Panc1 (cell line): ENCODE measurements at regions not wholly inside any gene's neighbourhood (a gene's known extent, or its start where the extent isn't known, plus 50 kb on each side); places are given as distances from the start of the nearest gene placed in this dataset.

Source experiments
- ATAC-seq: fragments of 200-7000 bp; cut with Tn5 transposase; 2 replicates; pipeline ENCODE4 v1.9.1; 2020; ENCODE audit warnings: mild to moderate bottlenecking, moderate library complexity
- BruUV-seq: library from RNA; stranded (reverse); fragments of 400-500 nt; replicated peaks from 2 replicates; lab custom pipeline; 2021; lab: Mats Ljungman, UMichigan
- CTCF ChIA-PET: fragments of 300-600 bp; sonication (Branson Sonifier 250); formaldehyde crosslinking; loops from one replicate; lab custom pipeline; 2022; ENCODE audit warnings: antibody characterized with exemption; lab: Charles Lee
- POLR2A ChIA-PET: fragments of 300-600 bp; sonication (Branson Sonifier 250); formaldehyde crosslinking; loops from one replicate; lab custom pipeline; 2022; ENCODE audit warnings: antibody characterized with exemption; lab: Charles Lee
- DNase-seq: peaks from one replicate; pipeline ENCODE4 v3.0.0-alpha.2; 2010; ENCODE audit warnings: low read depth, low spot score
- H3K27ac ChIP-seq: 2 replicates; pipeline ENCODE4 v1.5.1; 2011; ENCODE audit warnings: mild to moderate bottlenecking, low read length, inconsistent platforms
- H3K27me3 ChIP-seq: fragments of 200-500 bp; sonication (Bioruptor generic); 2 replicates; pipeline ENCODE4 v1.6.0; 2014; ENCODE audit warnings: low read length, inconsistent platforms; ENCODE audit not compliant: control insufficient read depth, insufficient read depth
- H3K36me3 ChIP-seq: fragments of 200-500 bp; sonication (Bioruptor generic); 2 replicates; pipeline ENCODE4 v1.5.1; 2014; ENCODE audit warnings: inconsistent platforms, mild to moderate bottlenecking, low read length, moderate library complexity; ENCODE audit not compliant: control insufficient read depth, insufficient read depth
- H3K4me1 ChIP-seq: 2 replicates; pipeline ENCODE4 v1.5.1; 2011; ENCODE audit warnings: inconsistent platforms, mild to moderate bottlenecking, low read length, moderate library complexity; ENCODE audit not compliant: control insufficient read depth, insufficient read depth
- H3K4me3 ChIP-seq, 2 experiments: 2 replicates each; pipeline ENCODE4 v1.5.1; 2011 to 2012; ENCODE audit warnings: low read depth in 2 of 2, low read length in 2 of 2, mild to moderate bottlenecking in 2 of 2, inconsistent platforms in 1 of 2, moderate library complexity in 1 of 2
- H3K9me3 ChIP-seq: fragments of 200-500 bp; sonication (Bioruptor generic); 2 replicates; pipeline ENCODE4 v1.5.1; 2014; ENCODE audit warnings: low read depth, mild to moderate bottlenecking, inconsistent platforms, low read length, moderate library complexity; ENCODE audit not compliant: control insufficient read depth, insufficient read depth
- CTCF ChIP-seq: fragments of 450-650 bp; IDR thresholded peaks from 2 replicates; pipeline ENCODE4 v1.5.1; 2017; ENCODE audit warnings: mild to moderate bottlenecking
- POLR2AphosphoS5 ChIP-seq: IDR thresholded peaks from 2 replicates; pipeline ENCODE4 v1.6.1; 2012; ENCODE audit warnings: mild to moderate bottlenecking, low read depth, low read length, moderate library complexity
- REST ChIP-seq, 2 experiments: IDR thresholded peaks; 2 replicates each; pipeline ENCODE4 v1.6.1; 2011 to 2012; ENCODE audit warnings: low read depth in 2 of 2, control low read depth in 1 of 2, low read length in 1 of 2, mild to moderate bottlenecking in 1 of 2, moderate library complexity in 1 of 2; ENCODE audit not compliant: insufficient read depth in 1 of 2
- SIN3A ChIP-seq: IDR thresholded peaks from 2 replicates; pipeline ENCODE4 v1.6.1; 2012; ENCODE audit warnings: low read depth, mild to moderate bottlenecking, low read length, moderate library complexity, borderline replicate concordance; ENCODE audit not compliant: insufficient read depth
- TCF7L2 ChIP-seq: IDR thresholded peaks from 2 replicates; pipeline ENCODE4 v1.6.1; 2011; ENCODE audit warnings: mild to moderate bottlenecking, low read depth, low read length, inconsistent platforms
- in situ Hi-C: cut with HindIII; loops from 2 replicates; pipeline ENCODE4 v1.10.0; 2016; ENCODE audit warnings: low sequenced_read_pairs, low pct_unique_long_range_greater_than_20kb
- intact Hi-C: fragments of 100-400 bp; cut with micrococcal nuclease; formaldehyde crosslinking; loops from one replicate; pipeline ENCODE4 v1.10.0; 2022; ENCODE audit not compliant: unreplicated experiment

- BruUV-seq = no TSS peak
- intact Hi-C loops = no loop called here
- POLR2A ChIA-PET = no interaction called here
Observed at GRCh38 chr13:103866048-103866447, 799.8 kb upstream of the SLC10A2 start.

GRCh38 chr13:103862525-103862924, 796.3 kb upstream of the SLC10A2 start:
- in situ Hi-C loops = no loop called here
- no TSS peak for BruUV-seq

More at GRCh38 chr13:103866048-103866447, 799.8 kb upstream of the SLC10A2 start:
- Histone ChIP-seq H3K27ac (no peak overlapping the region), H3K4me1 (no peaks in the 10 kb centered on the region), H3K36me3 (no peaks in the 10 kb centered on the region), H3K4me3 (no peak overlapping the region), H3K9me3 (no peaks in the 10 kb centered on the region), H3K27me3 (no peaks in the 10 kb centered on the region)
- no peak for ATAC-seq
- TF ChIP-seq SIN3A = no peak
- TF ChIP-seq CTCF = no peak
- TF ChIP-seq POLR2AphosphoS5 = no peak
- TF ChIP-seq TCF7L2 = no peak
- no peak for TF ChIP-seq REST (IDR thresholded peaks at IDR 0.05; ENCODE audit: insufficient read depth in 1 of 2, low read depth in 2 of 2, low read length in 1 of 2)
- in situ Hi-C loops = no loop called here
- DNase-seq = no peak
- CTCF ChIA-PET = no interaction called here

More at GRCh38 chr13:103862525-103862924, 796.3 kb upstream of the SLC10A2 start:
- Histone ChIP-seq H3K9me3 (no peaks in the 10 kb centered on the region), H3K27ac (no peak overlapping the region), H3K27me3 (no peaks in the 10 kb centered on the region), H3K4me3 (no peak overlapping the region), H3K36me3 (no peaks in the 10 kb centered on the region), H3K4me1 (no peaks in the 10 kb centered on the region)
- intact Hi-C loops = no loop called here
- DNase-seq (no peak), ATAC-seq (no peak)
- TF ChIP-seq CTCF (no peak), REST (IDR thresholded peaks at IDR 0.05; ENCODE audit: insufficient read depth in 1 of 2, low read depth in 2 of 2, low read length in 1 of 2) (no peak), POLR2AphosphoS5 (no peak), TCF7L2 (no peak), SIN3A (no peak)
- CTCF ChIA-PET = no interaction called here
- POLR2A ChIA-PET = no interaction called here
